Prostate gland (tissue), 2 donors: ENCODE measurements at regions not wholly inside any gene's neighbourhood (a gene's known extent, or its start where the extent isn't known, plus 50 kb on each side); places are given as distances from the start of the nearest gene placed in this dataset.

Source experiments
- DNase-seq: peaks from one replicate; pipeline ENCODE4 v3.0.0-alpha.2; 2019; ENCODE audit warnings: low spot score
- H3K27ac ChIP-seq, 2 donors: fragments of 200-600 bp; sonication (generic); 2 replicates each; pipeline ENCODE4 v1.5.1; 2017 to 2019
- H3K27me3 ChIP-seq: fragments of 200-600 bp; sonication (generic); replicated peaks from 2 replicates; pipeline ENCODE4 v1.5.1; 2019; ENCODE audit not compliant: insufficient read depth
- H3K36me3 ChIP-seq, 2 donors: fragments of 200-600 bp; sonication (generic); 1 replicate in 1 of 2; 2 replicates in 1 of 2; pipeline versions ENCODE4 v1.5.1 to v1.8.1; 2017 to 2019
- H3K4me1 ChIP-seq: fragments of 200-600 bp; sonication (generic); replicated peaks from 2 replicates; pipeline ENCODE4 v1.5.1; 2019
- H3K4me3 ChIP-seq, 2 donors: fragments of 200-600 bp; sonication (generic); 2 replicates each; pipeline ENCODE4 v1.5.1; 2017 to 2019
- H3K9me3 ChIP-seq: fragments of 200-600 bp; sonication (generic); 2 replicates; pipeline ENCODE4 v1.5.1; 2017
- CTCF ChIP-seq, 4 experiments: fragments of 200-600 bp in 2 of 4; fragments of 450-650 bp in 2 of 4; sonication (generic) in 2 of 4; IDR thresholded peaks; 1 replicate in 3 of 4; 2 replicates in 1 of 4; pipeline ENCODE4 v1.5.1; 2016 to 2019; ENCODE audit warnings: antibody characterized with exemption in 4 of 4, mild to moderate bottlenecking in 2 of 4, moderate library complexity in 2 of 4
- POLR2A ChIP-seq: fragments of 450-650 bp; IDR thresholded peaks from one replicate; pipeline ENCODE4 v1.6.1; 2016; ENCODE audit warnings: antibody characterized with exemption, mild to moderate bottlenecking
- POLR2AphosphoS5 ChIP-seq: sonication (generic); formaldehyde crosslinking; IDR thresholded peaks from one replicate; pipeline ENCODE4 v1.6.1; 2017; ENCODE audit warnings: antibody characterized with exemption
- WGBS: methylation state at CpG from one replicate; pipeline ENCODE4 v1.1.5; 2018; 5-methylcytosine and 5-hydroxymethylcytosine counted together
- intact Hi-C: fragments of 100-400 bp; cut with DNase I; formaldehyde crosslinking; loops from one replicate; pipeline ENCODE4 v1.14.2; 2022

DNA sequence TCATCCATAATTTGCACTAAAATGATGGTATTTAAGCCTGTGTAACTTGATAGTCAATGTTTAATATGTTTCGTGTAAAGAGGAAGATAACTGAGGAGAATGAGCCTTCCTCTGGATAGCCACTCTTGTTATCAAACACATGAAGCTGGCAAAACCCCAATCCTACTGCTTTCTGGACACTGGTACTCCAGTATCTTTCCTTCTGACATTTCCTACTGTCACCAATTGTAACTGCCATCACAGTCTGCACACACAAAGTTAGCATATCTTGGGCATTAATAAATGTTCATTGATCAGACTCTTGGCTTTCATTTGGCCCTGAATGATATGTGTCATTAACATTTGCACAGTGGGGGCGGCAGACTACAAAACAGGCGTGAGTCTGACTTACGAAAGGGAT lies 419.1 kb downstream of the TMA16 start:
- Histone ChIP-seq H3K4me1 (no peaks in the 10 kb centered on the region), H3K27me3 (no peaks in the 10 kb centered on the region), H3K36me3 (no peaks in the 10 kb centered on the region), H3K4me3 (no peak overlapping the region), H3K27ac (no peak overlapping the region), H3K9me3 (no peaks in the 10 kb centered on the region)
- intact Hi-C loops: no loop called here
- TF ChIP-seq POLR2A (no peak), CTCF (IDR thresholded peaks at IDR 0.05) (no peak), POLR2AphosphoS5 (no peak)
- DNase-seq: no peak
- WGBS: 71% methylated on average over 4 of the region's 4 CpGs

DNA sequence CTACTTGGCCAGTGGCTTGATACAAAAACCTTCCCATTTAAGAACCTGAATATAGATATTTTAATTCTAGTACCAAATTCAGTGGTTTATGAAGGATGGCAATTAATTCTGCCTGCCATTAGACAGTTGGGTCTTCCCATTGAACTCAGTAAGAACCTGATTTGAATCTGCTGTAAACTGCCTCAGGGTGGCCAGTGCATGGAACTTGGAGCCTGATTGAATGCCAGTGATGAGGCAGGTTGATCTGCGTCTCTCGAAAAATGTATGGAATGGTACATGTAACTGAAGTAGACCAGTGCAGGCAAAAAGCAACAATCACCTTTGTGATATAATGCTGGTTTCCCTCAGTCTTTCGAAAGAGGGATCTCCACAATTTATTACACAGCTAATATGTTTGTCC lies 421.4 kb downstream of the TMA16 start:
- H3K27ac ChIP-seq: no peak overlapping the region
- H3K4me3 ChIP-seq: no peak overlapping the region
- DNase-seq: no peak
- TF ChIP-seq POLR2AphosphoS5: no peak
- no peak for TF ChIP-seq CTCF (IDR thresholded peaks at IDR 0.05)
- no peak for TF ChIP-seq POLR2A
- H3K9me3 ChIP-seq: no peaks in the 10 kb centered on the region
- H3K4me1 ChIP-seq: no peaks in the 10 kb centered on the region
- no peaks in the 10 kb centered on the region for H3K36me3 ChIP-seq
- 94% methylated on average over 3 of the region's 3 CpGs for WGBS
- intact Hi-C loops: no loop called here
- H3K27me3 ChIP-seq: no peaks in the 10 kb centered on the region

DNA sequence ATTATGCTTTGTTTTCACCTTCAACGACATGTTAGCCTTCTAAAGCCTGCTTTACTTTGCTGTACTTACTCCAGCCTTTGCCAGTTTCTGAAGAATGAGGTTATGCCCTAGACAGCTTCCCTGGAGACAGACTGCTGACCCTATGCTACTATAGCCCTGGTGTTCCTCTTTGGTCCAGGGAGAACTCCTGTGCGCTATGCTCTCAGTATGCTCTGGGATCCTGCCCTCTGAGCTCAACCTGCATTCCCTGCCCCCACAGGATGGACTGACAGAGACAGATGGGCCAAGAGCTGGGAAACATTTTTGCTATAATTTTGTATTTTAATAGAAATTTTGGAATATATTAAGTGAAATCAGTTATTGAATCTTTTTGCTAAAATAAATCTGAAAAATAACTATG lies 425.9 kb downstream of the TMA16 start:
- H3K4me3 ChIP-seq: no peak overlapping the region

DNA sequence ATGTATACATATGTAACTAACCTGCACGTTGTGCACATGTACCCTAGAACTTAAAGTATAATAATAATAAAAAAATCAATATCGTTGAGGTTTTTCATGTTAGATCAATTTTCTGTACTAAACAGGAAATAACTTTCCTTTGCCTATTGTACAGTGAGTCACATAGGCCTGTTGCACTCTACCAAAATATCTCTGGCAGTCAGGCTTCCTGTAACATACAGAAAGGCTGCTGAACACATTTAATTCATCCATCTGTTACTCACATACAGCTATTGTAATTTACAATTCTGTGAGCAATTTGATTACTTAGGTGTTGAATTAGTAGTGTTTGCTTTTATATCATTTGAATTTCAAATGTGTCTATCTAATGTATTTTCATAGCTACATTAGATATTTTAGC lies 427.8 kb downstream of the TMA16 start:
- intact Hi-C loops: no loop called here
- WGBS: 89% methylated on average over 2 of the region's 2 CpGs
- Histone ChIP-seq H3K36me3 (no peaks in the 10 kb centered on the region), H3K9me3 (no peaks in the 10 kb centered on the region), H3K27me3 (no peaks in the 10 kb centered on the region), H3K4me3 (no peak overlapping the region), H3K27ac (no peak overlapping the region), H3K4me1 (no peaks in the 10 kb centered on the region)
- DNase-seq: no peak
- TF ChIP-seq CTCF (IDR thresholded peaks at IDR 0.05) (no peak), POLR2A (no peak), POLR2AphosphoS5 (no peak)

More for the DNA sequence above, 425.9 kb downstream of the TMA16 start:
- WGBS: 77% methylated on average over 2 of the region's 2 CpGs
- no peaks in the 10 kb centered on the region for H3K27me3 ChIP-seq
- TF ChIP-seq POLR2AphosphoS5 (no peak), CTCF (IDR thresholded peaks at IDR 0.05) (no peak), POLR2A (no peak)
- intact Hi-C loops: no loop called here
- no peak for DNase-seq
- H3K9me3 ChIP-seq: no peaks in the 10 kb centered on the region
- no peak overlapping the region for H3K27ac ChIP-seq
- no peaks in the 10 kb centered on the region for H3K36me3 ChIP-seq
- no peaks in the 10 kb centered on the region for H3K4me1 ChIP-seq

DNA sequence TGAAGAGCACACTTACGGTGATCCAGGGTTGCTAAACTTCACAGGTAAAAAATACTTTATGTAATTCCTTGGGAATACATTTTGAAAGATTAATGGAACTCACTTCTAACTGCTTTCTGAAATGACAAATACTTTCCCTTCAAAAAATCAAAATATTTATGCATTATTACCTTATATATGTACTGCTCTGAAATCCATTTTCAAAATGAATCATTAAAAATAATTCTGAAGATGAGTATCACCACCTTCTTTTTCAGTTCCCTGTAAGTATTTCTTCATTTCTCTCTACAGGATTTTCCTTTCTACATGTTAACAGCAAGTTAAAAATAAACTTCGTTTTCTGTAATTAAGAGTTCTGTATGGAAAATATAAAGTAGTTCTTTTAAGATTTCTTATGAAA lies 428.6 kb downstream of the TMA16 start:
- H3K4me1 ChIP-seq: no peaks in the 10 kb centered on the region
- no peaks in the 10 kb centered on the region for H3K27me3 ChIP-seq
- no peak for DNase-seq
- H3K27ac ChIP-seq: no peak overlapping the region
- no peak overlapping the region for H3K4me3 ChIP-seq
- intact Hi-C loops: no loop called here
- no peaks in the 10 kb centered on the region for H3K9me3 ChIP-seq
- TF ChIP-seq POLR2AphosphoS5 (no peak), CTCF (IDR thresholded peaks at IDR 0.05) (no peak), POLR2A (no peak)
- H3K36me3 ChIP-seq: no peaks in the 10 kb centered on the region
- WGBS: 84% methylated on average over 2 of the region's 2 CpGs
